Large intestine (tissue), 3 donors: ENCODE measurements at regions not wholly inside any gene's neighbourhood (a gene's known extent, or its start where the extent isn't known, plus 50 kb on each side); places are given as distances from the start of the nearest gene placed in this dataset.
"Not testable (repeated sequence)": the region's sequence is repeated elsewhere in the genome, so short reads cannot be mapped to it uniquely, and the experiment has no call there.

Experiments
- DNase-seq, 2 donors: peaks; one replicate each; pipeline versions ENCODE4 v3.0.0 to v3.0.0-alpha.2; 2013
- H3K27ac ChIP-seq: one replicate; pipeline ENCODE4 v1.5.1; 2013; ENCODE audit warnings: low read length
- H3K27me3 ChIP-seq: 2 replicates; pipeline ENCODE4 v1.6.1; 2013; ENCODE audit warnings: low read length; ENCODE audit not compliant: control insufficient read depth, insufficient read depth
- H3K36me3 ChIP-seq: 2 replicates; pipeline ENCODE4 v1.6.1; 2013; ENCODE audit warnings: low read length; ENCODE audit not compliant: control insufficient read depth, insufficient read depth
- H3K4me1 ChIP-seq: one replicate; pipeline ENCODE4 v1.6.1; 2013; ENCODE audit warnings: low read length; ENCODE audit not compliant: control insufficient read depth, insufficient read depth
- H3K4me3 ChIP-seq: one replicate; pipeline ENCODE4 v1.5.1; 2013; ENCODE audit warnings: low read length
- H3K9me3 ChIP-seq: one replicate; pipeline ENCODE4 v1.6.1; 2013; ENCODE audit warnings: mild to moderate bottlenecking, low read depth, low read length, moderate library complexity; ENCODE audit not compliant: control insufficient read depth
- WGBS: methylation state at CpG from one replicate; pipeline ENCODE4 v1.1.5; 2013; ENCODE audit warnings: low lambda C conversion rate; ENCODE audit not compliant: insufficient coverage; 5-methylcytosine and 5-hydroxymethylcytosine counted together

DNA sequence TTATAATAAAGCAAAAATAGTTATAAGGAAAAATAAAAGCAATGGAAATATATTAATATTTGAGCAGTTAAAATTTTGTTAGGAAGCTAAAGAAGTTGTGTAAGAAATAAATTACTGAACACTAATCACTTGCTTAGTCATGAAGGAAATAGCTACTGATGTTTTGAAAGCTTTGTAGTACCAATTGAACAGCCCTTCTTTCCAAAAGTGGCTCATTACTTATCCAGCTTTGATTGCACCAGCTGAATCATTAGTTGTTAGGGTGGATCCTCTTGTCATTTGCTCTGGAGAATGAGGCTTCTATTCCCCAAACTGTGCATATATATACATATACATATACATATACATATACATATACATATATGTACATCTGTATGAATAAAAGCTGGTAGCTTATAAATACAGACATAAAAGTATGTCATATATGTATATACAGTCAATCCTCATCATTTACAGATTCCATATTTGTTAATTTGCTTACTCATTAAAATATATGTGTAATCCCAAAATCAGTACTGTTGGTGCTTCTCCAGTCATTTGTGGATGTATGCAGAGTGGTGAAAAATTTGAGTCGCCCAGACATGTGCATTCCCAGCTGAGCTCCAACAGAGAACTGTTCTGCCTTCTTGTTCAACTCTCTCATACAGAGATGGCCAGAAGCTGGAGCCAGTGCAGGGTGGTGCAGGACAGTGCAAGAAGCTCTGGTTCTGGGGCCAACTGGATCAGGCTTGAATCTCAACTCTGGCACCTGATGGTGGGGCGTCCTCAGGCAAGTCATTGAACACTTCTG is 214.1 kb downstream of the RPAP3 start:
- Histone ChIP-seq H3K9me3 (no peaks in the 10 kb centered on the region), H3K4me3 (no peak overlapping the region), H3K4me1 (no peaks in the 10 kb centered on the region), H3K36me3 (no peaks in the 10 kb centered on the region), H3K27ac (no peak overlapping the region), H3K27me3 (no peaks in the 10 kb centered on the region)
- no CpG with 5 or more reads among the region's 2 CpGs for WGBS
- DNase-seq: no peak

DNA sequence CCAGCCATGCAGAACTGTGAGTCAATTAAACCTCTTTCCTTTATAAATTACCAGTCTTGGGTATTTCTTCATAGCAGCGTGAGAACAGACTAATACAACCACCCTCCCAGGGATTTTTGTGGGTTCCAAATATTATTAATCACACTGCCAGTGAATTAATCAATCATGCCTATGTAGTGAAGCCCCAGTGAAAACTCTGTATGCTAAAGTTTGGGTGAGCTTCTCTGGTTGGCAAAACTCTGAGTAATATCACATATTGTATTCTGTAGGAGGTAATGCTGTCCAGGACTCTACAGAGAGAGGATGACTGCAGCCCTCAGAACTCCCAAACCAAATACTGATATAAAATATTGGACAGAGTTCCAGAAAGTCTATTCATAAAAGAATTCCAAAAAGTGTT is 216.9 kb downstream of the RPAP3 start:
- Histone ChIP-seq H3K4me3 (no peak overlapping the region), H3K27ac (no peak overlapping the region), H3K27me3 (no peaks in the 10 kb centered on the region), H3K9me3 (no peaks in the 10 kb centered on the region), H3K4me1 (no peaks in the 10 kb centered on the region), H3K36me3 (no peaks in the 10 kb centered on the region)
- no peak for DNase-seq
- WGBS: no CpG with 5 or more reads among the region's 1 CpG

DNA sequence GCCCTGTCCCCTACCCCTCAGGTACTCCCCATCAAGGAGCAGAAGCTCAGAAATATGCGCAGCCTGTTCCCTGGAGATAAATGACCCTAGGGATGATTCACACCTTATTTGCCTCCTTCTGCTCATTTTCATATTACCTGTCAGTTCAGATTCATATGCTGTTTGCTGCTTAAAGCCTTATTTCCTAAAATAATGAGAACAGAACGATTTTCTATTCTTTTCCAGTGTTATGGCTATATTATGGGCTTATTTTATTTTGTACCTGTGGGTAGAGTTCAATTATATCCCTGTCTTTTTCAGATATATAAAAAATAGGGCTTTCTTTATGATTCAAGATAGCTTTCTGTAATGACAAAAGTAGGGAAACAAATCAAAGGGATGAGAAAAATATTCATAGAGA is 224.8 kb downstream of the RPAP3 start:
- Histone ChIP-seq H3K4me1 (no peaks in the 10 kb centered on the region), H3K27me3 (no peaks in the 10 kb centered on the region), H3K36me3 (no peaks in the 10 kb centered on the region), H3K27ac (no peak overlapping the region), H3K4me3 (no peak overlapping the region), H3K9me3 (peaks cover 1% of the 10 kb centered on the region)
- no CpG with 5 or more reads among the region's 2 CpGs for WGBS
- DNase-seq: no peak

DNA sequence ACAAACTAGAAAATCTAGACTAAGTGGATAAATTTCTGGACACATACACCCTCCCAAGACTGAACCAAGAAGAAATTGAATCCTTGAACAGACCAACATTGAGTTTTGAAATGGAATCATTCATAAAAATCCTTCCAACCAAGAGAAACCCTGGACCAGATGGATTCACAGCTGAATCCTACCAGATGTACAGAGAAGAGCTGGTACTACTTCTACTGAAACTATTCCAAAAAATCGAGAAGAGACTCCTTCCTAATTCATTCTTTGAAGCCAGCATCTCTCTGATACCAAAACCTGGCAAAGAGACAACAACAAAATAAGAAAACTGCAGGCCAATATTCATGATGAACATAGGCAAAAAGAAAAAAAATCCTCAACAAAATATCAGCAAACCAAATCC is 227.4 kb downstream of the RPAP3 start:
- Histone ChIP-seq H3K4me1 (no peaks in the 10 kb centered on the region), H3K27ac (no peak overlapping the region), H3K9me3 (peaks cover 6% of the 10 kb centered on the region), H3K4me3 (no peak overlapping the region), H3K36me3 (no peaks in the 10 kb centered on the region), H3K27me3 (no peaks in the 10 kb centered on the region)
- WGBS: 60% methylated on average over 1 of the region's 1 CpG
- no peak for DNase-seq

DNA sequence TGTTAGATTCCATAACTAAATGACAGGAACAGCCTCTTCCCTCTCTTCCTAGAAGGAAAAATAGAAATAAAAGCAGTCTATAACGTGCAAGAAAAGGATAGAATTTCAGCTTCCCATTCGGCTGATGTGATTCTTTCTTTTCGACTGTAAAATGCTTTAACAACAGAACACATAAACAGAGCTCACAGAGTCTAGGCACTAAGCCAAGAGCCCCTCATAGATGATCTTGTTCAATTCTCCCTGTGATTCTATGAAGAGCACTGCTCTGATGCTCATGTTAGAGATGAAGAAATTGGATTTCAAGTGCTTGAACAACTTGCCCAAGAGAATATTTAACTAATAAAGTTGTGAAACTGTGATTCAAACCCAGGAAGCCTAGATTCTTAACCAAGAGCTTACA is 232.7 kb downstream of the RPAP3 start:
- H3K27me3 ChIP-seq: no peaks in the 10 kb centered on the region
- no CpG with 5 or more reads among the region's 3 CpGs for WGBS
- no peaks in the 10 kb centered on the region for H3K4me1 ChIP-seq
- DNase-seq: no peak
- no peaks in the 10 kb centered on the region for H3K36me3 ChIP-seq
- no peak overlapping the region for H3K4me3 ChIP-seq
- H3K9me3 ChIP-seq: peaks cover 6% of the 10 kb centered on the region
- H3K27ac ChIP-seq: no peak overlapping the region

DNA sequence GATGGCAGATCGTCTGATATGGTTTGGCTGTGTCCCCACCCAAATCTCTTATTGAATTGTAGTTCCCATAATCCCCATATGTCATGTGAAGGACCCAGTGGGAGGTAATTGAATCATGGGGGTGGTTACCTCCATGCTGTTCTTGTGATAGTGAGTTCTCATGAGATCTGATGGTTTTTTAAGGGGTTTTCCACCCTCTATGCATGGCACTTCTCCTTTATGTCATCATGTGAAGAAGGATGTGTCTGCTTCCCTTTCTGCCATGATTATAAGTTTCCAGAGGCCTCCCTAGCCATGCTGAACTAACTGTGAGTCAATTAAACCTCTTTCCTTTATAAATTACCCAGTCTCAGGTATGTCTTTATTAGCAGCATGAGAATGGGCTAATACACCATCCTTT is 235.5 kb downstream of the RPAP3 start:
- not testable (repeated sequence) for H3K27me3 ChIP-seq, H3K27ac ChIP-seq, H3K36me3 ChIP-seq, H3K4me3 ChIP-seq, H3K4me1 ChIP-seq, DNase-seq, H3K9me3 ChIP-seq
- WGBS: no CpG with 5 or more reads among the region's 1 CpG

DNA sequence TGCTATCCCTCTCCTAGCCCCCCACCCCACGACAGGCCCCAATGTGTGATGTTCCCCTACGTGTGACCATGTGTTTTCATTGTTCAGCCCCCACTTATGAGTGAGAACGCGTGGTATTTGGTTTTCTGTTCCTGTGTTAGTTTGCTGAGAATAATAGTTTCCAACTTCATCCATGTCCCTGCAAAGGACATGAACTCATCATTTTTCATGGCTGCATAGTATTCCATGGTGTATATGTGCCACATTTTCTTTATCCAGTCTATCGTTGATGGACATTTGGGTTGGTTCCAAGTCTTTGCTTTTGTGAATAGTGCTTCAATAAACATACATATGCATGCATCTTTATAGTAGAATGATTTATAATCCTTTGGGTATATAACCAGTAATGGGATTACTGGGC is 241.9 kb downstream of the RPAP3 start:
- not testable (repeated sequence) for DNase-seq, H3K27ac ChIP-seq, H3K4me3 ChIP-seq, H3K9me3 ChIP-seq, H3K36me3 ChIP-seq, H3K27me3 ChIP-seq, H3K4me1 ChIP-seq
- no CpG with 5 or more reads among the region's 5 CpGs for WGBS

DNA sequence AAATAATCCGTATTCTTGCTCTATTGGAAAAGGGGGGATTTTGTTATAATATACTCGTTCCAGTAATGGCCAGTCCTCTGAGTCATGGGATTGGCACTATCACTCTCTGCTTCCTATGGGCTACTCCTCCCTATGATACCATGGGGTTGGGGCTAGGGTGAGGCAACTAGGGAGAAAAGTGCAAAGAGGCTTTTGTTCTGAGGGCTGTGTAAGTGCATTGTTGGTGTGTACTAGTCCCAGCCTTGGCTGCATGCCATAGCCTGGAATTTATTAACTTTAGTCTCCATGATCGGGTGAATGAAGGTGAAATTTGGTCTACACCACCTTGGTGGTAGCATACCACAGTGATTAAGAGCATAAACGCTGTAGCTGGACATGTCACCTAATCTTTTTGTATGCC is 247.6 kb downstream of the RPAP3 start:
- H3K27ac ChIP-seq: no peak overlapping the region
- H3K36me3 ChIP-seq: no peaks in the 10 kb centered on the region
- no peaks in the 10 kb centered on the region for H3K27me3 ChIP-seq
- peaks cover 2% of the 10 kb centered on the region for H3K9me3 ChIP-seq
- peak in 1 of 2 donors; percentile 3 for DNase-seq
- H3K4me1 ChIP-seq: no peaks in the 10 kb centered on the region
- H3K4me3 ChIP-seq: no peak overlapping the region
- no CpG with 5 or more reads among the region's 4 CpGs for WGBS

DNA sequence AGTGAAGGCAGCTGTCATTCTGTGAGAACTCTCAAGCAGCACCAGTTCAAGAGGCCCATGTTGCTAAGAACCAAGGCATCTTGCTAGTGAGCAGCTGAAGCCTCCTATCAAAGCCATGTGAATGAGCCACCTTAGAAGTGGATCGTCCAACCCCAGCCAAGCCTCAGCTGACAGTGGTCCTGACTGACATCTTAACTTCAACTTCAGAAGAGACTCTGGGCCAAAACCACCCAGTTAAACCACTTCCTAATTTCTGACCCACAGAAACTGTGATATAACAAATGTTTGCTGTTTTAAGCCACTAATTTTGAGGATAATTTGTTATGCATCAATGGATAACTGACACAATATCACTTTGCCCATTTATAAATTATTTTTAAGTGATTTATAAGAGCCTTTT is 256.0 kb downstream of the RPAP3 start:
- H3K36me3 ChIP-seq: no peaks in the 10 kb centered on the region
- no peak overlapping the region for H3K27ac ChIP-seq
- no peaks in the 10 kb centered on the region for H3K27me3 ChIP-seq
- no peaks in the 10 kb centered on the region for H3K9me3 ChIP-seq
- no CpG with 5 or more reads among the region's 1 CpG for WGBS
- H3K4me1 ChIP-seq: no peaks in the 10 kb centered on the region
- no peak for DNase-seq
- no peak overlapping the region for H3K4me3 ChIP-seq

DNA sequence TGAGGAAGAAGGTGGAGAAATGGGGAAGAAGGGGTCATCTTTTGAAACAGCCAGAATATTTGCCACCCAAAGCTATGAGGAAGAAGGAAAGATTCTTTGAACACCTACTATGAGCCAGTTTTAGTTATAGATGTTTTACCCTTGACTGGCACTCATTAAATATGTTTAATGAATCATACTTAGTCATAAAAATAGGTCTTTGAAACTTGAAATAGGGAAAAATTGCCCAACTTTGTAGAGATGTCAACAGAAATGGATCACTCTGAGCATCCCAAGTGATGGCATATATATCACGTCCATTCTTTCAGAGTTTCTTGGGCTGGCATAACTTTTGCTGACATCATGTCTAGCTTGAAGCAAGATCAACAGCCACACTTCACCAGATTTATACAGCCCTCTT is 263.5 kb downstream of the RPAP3 start:
- no peak for DNase-seq
- Histone ChIP-seq H3K36me3 (no peaks in the 10 kb centered on the region), H3K4me3 (no peak overlapping the region), H3K27me3 (no peaks in the 10 kb centered on the region), H3K4me1 (no peaks in the 10 kb centered on the region), H3K27ac (no peak overlapping the region), H3K9me3 (no peaks in the 10 kb centered on the region)
- 100% methylated on average over 1 of the region's 1 CpG for WGBS

DNA sequence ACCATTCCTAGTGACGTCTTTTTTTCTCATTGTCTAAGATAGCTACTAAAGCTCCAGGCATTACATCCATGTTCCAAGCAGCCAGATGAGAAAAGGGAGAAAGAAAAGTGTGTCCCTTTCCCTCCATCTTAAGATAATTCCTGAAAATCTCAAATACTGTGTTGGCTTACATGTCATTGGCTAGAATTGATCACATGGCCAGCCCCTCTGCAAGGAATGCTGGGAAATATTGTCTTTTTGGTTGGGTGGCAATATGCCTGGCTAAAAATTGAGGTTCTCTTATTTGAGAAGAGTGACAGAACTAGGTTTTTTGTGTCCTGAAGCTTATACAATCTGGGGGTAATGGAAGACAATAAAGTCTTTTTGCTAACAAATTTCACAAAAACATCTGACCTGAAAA is 264.3 kb downstream of the RPAP3 start:
- Histone ChIP-seq H3K36me3 (no peaks in the 10 kb centered on the region), H3K4me1 (no peaks in the 10 kb centered on the region), H3K27me3 (no peaks in the 10 kb centered on the region), H3K9me3 (no peaks in the 10 kb centered on the region), H3K27ac (no peak overlapping the region), H3K4me3 (no peak overlapping the region)
- DNase-seq: no peak
- 100% methylated on average over 1 of the region's 1 CpG for WGBS
